ENCODE measurements at regions not wholly inside any gene's neighbourhood (a gene's known extent, or its start where the extent isn't known, plus 50 kb on each side); places are given as distances from the start of the nearest gene placed in this dataset.

GRCh38 chr16:52676959-52677358 lies 130.0 kb upstream of the TOX3 start (continued):
- TF ChIP-seq REST (IDR thresholded peaks at IDR 0.05; ENCODE audit: unreplicated experiment), result no peak
- TF ChIP-seq CREB1 (CRISPR knock-in tag; IDR thresholded peaks at IDR 0.05; ENCODE audit: low read depth), result no peak
- TF ChIP-seq STAT1 (IDR thresholded peaks at IDR 0.05; ENCODE audit: unreplicated experiment), result no peak
- no peak for TF ChIP-seq ETS1 (IDR thresholded peaks at IDR 0.05)
- TF ChIP-seq ZNF114 (CRISPR knock-in tag; IDR thresholded peaks at IDR 0.05), result no peak

GRCh38 chr16:52671590-52671989 lies 124.6 kb upstream of the TOX3 start:
- Mint-ChIP-seq H3K4me3 (no peak overlapping the region), H3K36me3 (ENCODE audit: low read depth) (no peaks in the 10 kb centered on the region), H3K4me1 (no peaks in the 10 kb centered on the region), H3K9me3 (no peaks in the 10 kb centered on the region), H3K27me3 (ENCODE audit: insufficient read depth, low read depth, poor library complexity) (peaks cover 2% of the 10 kb centered on the region), H3K27ac (no peak overlapping the region)
- no peak overlapping the region for H2AFZ ChIP-seq
- no peaks in the 10 kb centered on the region for H4K20me1 ChIP-seq (replicated peaks; ENCODE audit: insufficient read depth)
- no peaks in the 10 kb centered on the region for H3K79me2 ChIP-seq (replicated peaks; ENCODE audit: insufficient read depth)
- H3F3A ChIP-seq (replicated peaks; ENCODE audit: low read depth), result no peaks in the 10 kb centered on the region
- no peaks in the 10 kb centered on the region for H3K4me1 ChIP-seq (ENCODE audit: insufficient read depth)
- no peak for DNase-seq (ENCODE audit: low spot score)
- no peaks in the 10 kb centered on the region for H3K36me3 ChIP-seq (ENCODE audit: insufficient read depth)
- no peak overlapping the region for H3K4me2 ChIP-seq
- H3K4me3 ChIP-seq, result no peak overlapping the region
- H3K9me2 ChIP-seq (ENCODE audit: insufficient read depth), result peaks cover 3% of the 10 kb centered on the region; the same call in 1 of the 2 replicates
- no peak overlapping the region for H3K27ac ChIP-seq (ENCODE audit: low read depth)
- ATAC-seq, result no peak
- no peaks in the 10 kb centered on the region for H3K27me3 ChIP-seq (ENCODE audit: insufficient read depth)
- no peak for TF ChIP-seq CREB1 (CRISPR knock-in tag; IDR thresholded peaks at IDR 0.05; ENCODE audit: low read depth)
- TF ChIP-seq REST (IDR thresholded peaks at IDR 0.05; ENCODE audit: unreplicated experiment), result no peak
- no peak for TF ChIP-seq ZNF114 (CRISPR knock-in tag; IDR thresholded peaks at IDR 0.05)
- no peak for TF ChIP-seq JUNB (IDR thresholded peaks at IDR 0.05; ENCODE audit: unreplicated experiment)
- no peak for TF ChIP-seq NANOG (IDR thresholded peaks at IDR 0.05; ENCODE audit: borderline replicate concordance)
- no peak for TF ChIP-seq STAT1 (IDR thresholded peaks at IDR 0.05; ENCODE audit: unreplicated experiment)
- no peak for TF ChIP-seq EZH2 (IDR thresholded peaks at IDR 0.05; ENCODE audit: low read depth, unreplicated experiment)
- no peak for TF ChIP-seq CTCF (conservative IDR thresholded peaks at IDR 0.05; ENCODE audit: low read depth in 2 of 2)
- TF ChIP-seq ZNF331 (CRISPR knock-in tag; IDR thresholded peaks at IDR 0.05; ENCODE audit: low read depth), result no peak
- TF ChIP-seq ETS1 (IDR thresholded peaks at IDR 0.05), result no peak

All from GM23338 (cell line).